SW480 (cell line): ENCODE measurements at regions not wholly inside any gene's neighbourhood (a gene's known extent, or its start where the extent isn't known, plus 50 kb on each side); places are given as distances from the start of the nearest gene placed in this dataset.
A peak's percentile ranks its signal among the peaks of the same experiment; 100 is the strongest.
"Not testable (repeated sequence)": the region's sequence is repeated elsewhere in the genome, so short reads cannot be mapped to it uniquely, and the experiment has no call there.

ENCODE experiments used
- DNase-seq: peaks from one replicate; pipeline ENCODE4 v3.0.0-alpha.2; 2016; ENCODE audit warnings: low spot score

DNA sequence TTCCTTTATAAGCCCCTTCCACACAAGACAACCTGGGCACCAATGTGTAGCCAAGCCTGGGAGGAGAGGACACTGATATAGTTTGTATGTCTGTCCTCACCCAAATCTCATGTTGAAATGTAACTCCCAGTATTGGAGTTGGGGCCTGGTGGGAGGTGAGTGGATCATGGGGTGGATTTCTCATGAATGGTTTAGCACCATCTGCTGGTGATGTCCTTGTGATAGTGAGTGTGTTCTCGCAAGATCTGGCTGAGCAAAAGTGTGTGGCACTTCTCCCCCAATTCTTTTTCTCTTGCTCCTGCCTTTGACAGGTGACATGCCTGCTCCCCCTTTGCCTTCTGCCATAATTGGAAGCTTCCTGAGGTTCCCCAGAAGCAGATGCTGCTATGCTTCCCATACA lies 135.8 kb downstream of the USP31 start:
- no peak for DNase-seq

- DNase-seq: no peak
Observed at GRCh38 chr16:23009075-23009474, 140.2 kb downstream of the USP31 start.

GRCh38 chr16:23008041-23008440 lies 141.2 kb downstream of the USP31 start:
- no peak for DNase-seq

DNA sequence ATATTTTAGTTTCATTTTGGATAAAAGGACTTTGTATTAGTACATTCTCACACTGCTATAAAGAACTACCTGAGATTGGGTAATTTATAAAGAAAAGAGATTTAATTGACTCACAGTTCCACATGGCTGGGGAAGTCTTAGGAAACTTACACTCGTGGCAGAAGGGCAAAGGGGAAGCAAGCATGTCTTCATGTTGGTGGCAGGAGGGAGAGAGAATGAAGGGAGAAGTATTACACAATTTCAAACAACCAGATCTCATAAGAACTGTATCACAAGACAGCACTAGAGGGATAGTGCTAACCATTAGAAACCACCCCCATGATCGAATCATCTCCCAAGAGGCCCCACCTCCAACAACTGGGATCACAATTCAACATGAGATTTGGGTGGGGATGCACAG lies 142.9 kb downstream of the USP31 start:
- no peak for DNase-seq

- no peak for DNase-seq
Observed at GRCh38 chr16:23005951-23006350, 143.3 kb downstream of the USP31 start.

- DNase-seq: no peak
Observed at GRCh38 chr16:22989598-22989997, 159.7 kb downstream of the USP31 start.

DNA sequence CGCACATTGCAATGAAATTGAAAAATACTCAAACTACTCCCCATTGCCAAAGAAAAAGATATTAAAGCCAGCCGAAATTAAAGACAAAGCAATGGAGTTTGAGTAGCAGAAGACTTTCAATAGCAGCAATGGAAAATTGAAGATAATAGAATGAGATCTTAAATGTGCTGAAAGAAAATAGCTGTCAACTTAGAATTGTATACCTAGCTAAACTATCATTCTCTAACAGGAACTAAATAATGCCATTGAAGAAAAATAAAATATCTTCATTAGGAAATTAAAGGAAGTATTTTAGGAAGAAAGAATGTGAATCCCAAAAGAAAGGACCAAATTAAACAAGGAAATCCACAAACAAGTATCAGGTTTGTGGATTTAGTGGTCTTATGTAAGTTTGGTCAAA lies 165.6 kb downstream of the USP31 start:
- no peak for DNase-seq

GRCh38 chr16:22980514-22980913 lies 166.6 kb downstream of the HS3ST2 start:
- DNase-seq: not testable (repeated sequence)

DNA sequence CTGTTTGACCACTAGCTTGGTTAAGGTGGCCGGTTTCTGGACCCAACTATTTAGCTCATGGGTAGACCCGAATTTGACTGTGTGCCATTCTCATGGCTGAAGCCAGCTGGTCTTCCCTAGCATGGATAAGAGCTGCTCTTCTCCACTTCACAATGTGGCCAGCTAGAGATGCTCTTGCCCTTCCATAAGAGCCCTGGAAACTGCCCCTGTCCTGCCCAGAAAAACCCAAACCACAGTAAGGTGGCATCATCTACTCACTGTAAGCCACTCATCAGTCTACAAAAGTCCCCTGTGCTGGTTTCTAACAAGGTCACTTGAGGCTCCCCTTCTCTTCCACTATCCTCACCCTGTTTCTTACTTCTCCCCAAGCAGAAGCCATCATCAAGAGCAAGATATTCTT lies 165.1 kb downstream of the HS3ST2 start:
- DNase-seq: no peak

- DNase-seq: peak; percentile 17
Observed at GRCh38 chr16:22977294-22977697, 163.3 kb downstream of the HS3ST2 start.

- no peak for DNase-seq
Observed at GRCh38 chr16:22973522-22973921, 159.6 kb downstream of the HS3ST2 start.

DNA sequence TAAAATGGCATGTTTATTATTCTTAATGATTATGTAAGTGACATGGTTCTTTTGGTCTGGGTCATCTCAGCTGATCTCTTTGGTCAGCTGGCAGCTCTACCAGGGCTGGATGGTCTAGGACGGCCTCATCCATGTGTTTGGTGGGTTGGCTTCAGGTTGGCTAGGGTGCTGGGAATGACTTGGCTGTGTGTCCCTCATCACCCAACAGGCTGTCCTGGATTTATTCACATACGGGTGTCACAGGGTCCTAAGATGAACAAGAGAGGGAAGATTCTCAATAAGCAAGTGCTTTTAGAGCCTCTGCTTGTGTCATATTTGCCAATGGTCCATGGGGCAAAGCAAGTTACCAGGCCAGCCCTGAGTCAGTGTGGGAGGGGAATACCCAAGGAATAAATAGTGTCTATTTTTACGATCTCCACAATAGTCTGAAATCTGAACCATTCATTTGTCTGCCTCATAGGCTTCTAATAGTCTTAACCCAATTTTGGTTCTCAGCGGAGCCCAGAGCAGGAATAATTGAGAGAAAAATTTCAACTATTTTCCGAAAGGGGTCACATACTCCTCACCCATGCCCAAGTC lies 157.5 kb downstream of the HS3ST2 start:
- no peak for DNase-seq

- no peak for DNase-seq
Observed at GRCh38 chr16:22970209-22970865, 156.4 kb downstream of the HS3ST2 start.

- DNase-seq: no peak
Observed at GRCh38 chr16:22969567-22969966, 155.6 kb downstream of the HS3ST2 start.

GRCh38 chr16:22968931-22969330 lies 155.0 kb downstream of the HS3ST2 start:
- no peak for DNase-seq

GRCh38 chr16:22967521-22968095 lies 153.6 kb downstream of the HS3ST2 start:
- DNase-seq: no peak
